ENCODE measurements at regions not wholly inside any gene's neighbourhood (a gene's known extent, or its start where the extent isn't known, plus 50 kb on each side); places are given as distances from the start of the nearest gene placed in this dataset.

DNA sequence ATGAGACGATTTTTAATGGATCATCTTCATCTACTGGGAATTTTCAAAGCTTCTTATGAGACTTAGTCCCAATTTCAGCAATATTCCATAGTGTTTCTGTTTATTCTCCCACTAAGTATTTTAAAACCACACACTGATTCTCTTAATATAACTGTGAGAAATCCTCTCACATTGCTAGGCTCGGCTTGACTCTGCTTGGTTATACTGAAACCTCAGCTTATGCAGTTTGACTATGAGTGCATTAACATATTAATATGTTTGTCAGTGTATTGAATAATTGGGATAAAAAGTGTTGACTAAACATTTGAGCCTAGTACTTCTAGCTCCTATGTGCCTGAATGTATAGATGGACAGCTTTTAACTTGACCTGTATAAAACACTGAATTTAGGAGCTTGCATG, 298.5 kb upstream of the IZUMO3 start:
- no peaks in the 10 kb centered on the region for H3K4me1 ChIP-seq
- WGBS, 2 donors = 88 to 89% methylated on average over 2 of the region's 2 CpGs
- intact Hi-C loops (cut with DNase I; ENCODE audit: low total_unique reads) = no loop called here
- H3K27ac ChIP-seq = no peak overlapping the region
- DNase-seq = no peak
- no peak for TF ChIP-seq POLR2A (IDR thresholded peaks at IDR 0.05)
- TF ChIP-seq, protein P1, sequence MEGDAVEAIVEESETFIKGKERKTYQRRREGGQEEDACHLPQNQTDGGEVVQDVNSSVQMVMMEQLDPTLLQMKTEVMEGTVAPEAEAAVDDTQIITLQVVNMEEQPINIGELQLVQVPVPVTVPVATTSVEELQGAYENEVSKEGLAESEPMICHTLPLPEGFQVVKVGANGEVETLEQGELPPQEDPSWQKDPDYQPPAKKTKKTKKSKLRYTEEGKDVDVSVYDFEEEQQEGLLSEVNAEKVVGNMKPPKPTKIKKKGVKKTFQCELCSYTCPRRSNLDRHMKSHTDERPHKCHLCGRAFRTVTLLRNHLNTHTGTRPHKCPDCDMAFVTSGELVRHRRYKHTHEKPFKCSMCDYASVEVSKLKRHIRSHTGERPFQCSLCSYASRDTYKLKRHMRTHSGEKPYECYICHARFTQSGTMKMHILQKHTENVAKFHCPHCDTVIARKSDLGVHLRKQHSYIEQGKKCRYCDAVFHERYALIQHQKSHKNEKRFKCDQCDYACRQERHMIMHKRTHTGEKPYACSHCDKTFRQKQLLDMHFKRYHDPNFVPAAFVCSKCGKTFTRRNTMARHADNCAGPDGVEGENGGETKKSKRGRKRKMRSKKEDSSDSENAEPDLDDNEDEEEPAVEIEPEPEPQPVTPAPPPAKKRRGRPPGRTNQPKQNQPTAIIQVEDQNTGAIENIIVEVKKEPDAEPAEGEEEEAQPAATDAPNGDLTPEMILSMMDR (IDR thresholded peaks at IDR 0.05) = no peak
- no peaks in the 10 kb centered on the region for H3K9me3 ChIP-seq
- no peaks in the 10 kb centered on the region for H3K36me3 ChIP-seq (ENCODE audit: low read depth, missing control alignments)
- H3K27me3 ChIP-seq = no peaks in the 10 kb centered on the region
- no peak overlapping the region for H3K4me3 ChIP-seq

DNA sequence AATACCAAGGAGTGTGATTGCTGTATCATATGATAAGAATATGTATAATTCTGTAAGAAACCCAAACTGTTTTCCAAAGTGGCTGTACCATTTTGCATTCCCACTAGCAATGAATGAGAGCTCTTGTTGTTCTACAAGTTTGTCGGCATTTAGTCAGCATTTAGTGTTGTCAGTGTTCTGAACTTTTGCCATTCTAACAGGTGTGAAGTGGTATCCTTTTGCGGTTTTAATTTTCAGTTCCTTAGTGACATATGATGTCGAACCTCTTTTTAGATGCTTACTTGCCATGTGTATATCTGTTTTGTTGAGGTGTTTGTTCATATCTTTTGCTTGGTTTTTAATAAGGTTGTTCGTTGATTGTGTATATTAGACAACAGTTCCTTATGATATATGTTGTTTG, 296.3 kb upstream of the IZUMO3 start:
- intact Hi-C loops (cut with DNase I; ENCODE audit: low total_unique reads) = no loop called here
- Histone ChIP-seq H3K4me1 (no peaks in the 10 kb centered on the region), H3K27me3 (no peaks in the 10 kb centered on the region), H3K9me3 (no peaks in the 10 kb centered on the region), H3K4me3 (no peak overlapping the region), H3K27ac (no peak overlapping the region), H3K36me3 (ENCODE audit: low read depth, missing control alignments) (no peaks in the 10 kb centered on the region)
- TF ChIP-seq, protein P1 (IDR thresholded peaks at IDR 0.05) = no peak
- TF ChIP-seq POLR2A (IDR thresholded peaks at IDR 0.05) = no peak
- no peak for DNase-seq
- 85 to 87% methylated on average over 4 of the region's 4 CpGs for WGBS, 2 donors

DNA sequence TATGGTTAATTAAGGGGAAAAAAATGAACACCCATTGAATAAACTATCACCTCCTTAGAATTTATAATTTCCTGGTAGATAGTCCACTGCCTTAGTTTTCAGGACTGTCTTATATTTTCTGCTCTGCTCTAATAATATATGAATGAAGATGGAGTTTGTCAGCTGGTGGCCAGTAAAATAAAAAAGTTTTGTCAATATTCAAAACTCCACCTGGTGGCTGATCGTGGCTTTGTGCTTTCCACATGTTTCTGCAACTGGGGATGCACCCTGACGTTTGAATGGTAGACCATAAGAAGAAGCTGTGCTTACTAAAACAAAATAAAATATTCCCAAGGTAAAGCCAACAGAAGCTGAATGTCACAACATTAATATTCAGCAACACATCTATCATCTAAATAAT, 286.6 kb upstream of the IZUMO3 start:
- H3K27me3 ChIP-seq = no peaks in the 10 kb centered on the region
- intact Hi-C loops (cut with DNase I; ENCODE audit: low total_unique reads) = no loop called here
- peak; percentile 25 for DNase-seq
- 37 to 43% methylated on average over 2 of the region's 2 CpGs for WGBS, 2 donors
- no peaks in the 10 kb centered on the region for H3K36me3 ChIP-seq (ENCODE audit: low read depth, missing control alignments)
- TF ChIP-seq, protein P1 (IDR thresholded peaks at IDR 0.05) = peak in 2 of 3 experiments; percentile 14 to 43
- no peak for TF ChIP-seq POLR2A (IDR thresholded peaks at IDR 0.05)
- no peaks in the 10 kb centered on the region for H3K4me1 ChIP-seq
- H3K4me3 ChIP-seq = no peak overlapping the region
- H3K9me3 ChIP-seq = no peaks in the 10 kb centered on the region
- no peak overlapping the region for H3K27ac ChIP-seq

DNA sequence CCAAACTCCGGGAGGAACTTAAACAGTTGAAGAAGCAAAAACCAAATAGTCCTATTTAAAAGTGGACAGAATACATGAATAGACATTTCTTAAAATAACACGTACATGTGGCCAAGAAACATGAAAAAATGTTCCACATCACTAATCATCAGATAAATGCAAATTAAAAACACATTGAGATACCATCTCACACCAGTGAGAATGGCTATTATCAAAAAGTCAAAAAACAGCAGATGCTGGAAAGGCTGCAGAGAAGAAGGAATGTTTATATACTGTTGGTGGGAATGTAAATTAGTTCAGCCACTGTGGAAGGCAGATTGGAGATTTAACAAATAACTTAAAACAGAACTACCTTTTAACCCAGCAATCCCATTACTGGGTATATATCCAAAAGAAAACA, 283.0 kb upstream of the IZUMO3 start:
- Histone ChIP-seq H3K9me3 (no peaks in the 10 kb centered on the region), H3K36me3 (ENCODE audit: low read depth, missing control alignments) (no peaks in the 10 kb centered on the region), H3K27me3 (no peaks in the 10 kb centered on the region), H3K27ac (no peak overlapping the region), H3K4me3 (no peak overlapping the region), H3K4me1 (no peaks in the 10 kb centered on the region)
- TF ChIP-seq, protein P1 (IDR thresholded peaks at IDR 0.05) = no peak
- TF ChIP-seq POLR2A (IDR thresholded peaks at IDR 0.05) = no peak
- 60 to 85% methylated on average over 2 of the region's 2 CpGs for WGBS, 2 donors
- intact Hi-C loops (cut with DNase I; ENCODE audit: low total_unique reads) = no loop called here
- no peak for DNase-seq

DNA sequence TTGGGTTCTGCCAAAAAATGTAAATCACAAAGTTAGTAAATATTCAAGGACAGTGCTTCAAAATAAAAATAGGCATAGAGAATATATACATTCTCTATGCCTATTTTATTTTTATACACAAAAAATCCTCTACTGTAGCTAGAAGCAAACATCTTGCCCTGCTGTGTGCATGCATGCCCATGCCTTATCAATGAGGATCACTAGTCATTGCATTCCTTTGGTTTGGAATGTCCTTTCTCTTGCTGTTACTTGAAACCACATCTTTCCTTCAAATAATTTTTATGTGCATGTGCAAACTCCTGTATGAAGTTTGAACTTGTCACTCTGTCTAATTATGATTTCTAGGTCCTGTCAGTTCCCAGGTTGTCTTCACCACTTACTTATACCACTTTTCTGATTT, 278.9 kb upstream of the IZUMO3 start:
- no peaks in the 10 kb centered on the region for H3K9me3 ChIP-seq

More for the DNA sequence above, 278.9 kb upstream of the IZUMO3 start:
- no peak for DNase-seq
- Histone ChIP-seq H3K4me1 (no peaks in the 10 kb centered on the region), H3K36me3 (ENCODE audit: low read depth, missing control alignments) (no peaks in the 10 kb centered on the region), H3K27me3 (no peaks in the 10 kb centered on the region), H3K27ac (no peak overlapping the region), H3K4me3 (no peak overlapping the region)
- TF ChIP-seq POLR2A (IDR thresholded peaks at IDR 0.05) = no peak
- TF ChIP-seq, protein P1 (IDR thresholded peaks at IDR 0.05) = no peak
- intact Hi-C loops (cut with DNase I; ENCODE audit: low total_unique reads) = no loop called here
